Liver (tissue), 8 donors: ENCODE measurements at regions not wholly inside any gene's neighbourhood (a gene's known extent, or its start where the extent isn't known, plus 50 kb on each side); places are given as distances from the start of the nearest gene placed in this dataset.
"Not testable (repeated sequence)": the region's sequence is repeated elsewhere in the genome, so short reads cannot be mapped to it uniquely, and the experiment has no call there.

Source experiments
- DNase-seq: peaks from one replicate; pipeline ENCODE4 v3.0.0-alpha.2; 2017; ENCODE audit warnings: low spot score
- H3K27ac ChIP-seq, 2 donors: one replicate each; pipeline ENCODE4 v1.7.0; 2013; ENCODE audit warnings: inconsistent platforms in 2 of 2, low read length in 2 of 2, control low read depth in 1 of 2, low read depth in 1 of 2, mild to moderate bottlenecking in 1 of 2
- H3K27me3 ChIP-seq, 4 donors: one replicate each; pipeline versions ENCODE4 v1.6.1 to v1.7.0; 2013; ENCODE audit warnings: low read length in 3 of 4, inconsistent platforms in 1 of 4, mild to moderate bottlenecking in 1 of 4, moderate library complexity in 1 of 4; ENCODE audit not compliant: control insufficient read depth in 4 of 4, insufficient read depth in 4 of 4
- H3K36me3 ChIP-seq, 4 donors: one replicate each; pipeline versions ENCODE4 v1.6.1 to v1.7.0; 2013; ENCODE audit warnings: low read length in 3 of 4, mild to moderate bottlenecking in 3 of 4, low read depth in 1 of 4, moderate library complexity in 1 of 4; ENCODE audit not compliant: control insufficient read depth in 4 of 4, insufficient read depth in 3 of 4
- H3K4me1 ChIP-seq, 4 donors: one replicate each; pipeline versions ENCODE4 v1.6.1 to v1.7.0; 2013; ENCODE audit warnings: low read length in 3 of 4, mild to moderate bottlenecking in 3 of 4, moderate library complexity in 1 of 4; ENCODE audit not compliant: control insufficient read depth in 4 of 4, insufficient read depth in 4 of 4
- H3K4me3 ChIP-seq, 3 donors: one replicate each; pipeline versions ENCODE4 v1.6.1 to v1.7.0; 2013; ENCODE audit warnings: low read length in 3 of 3, control low read depth in 1 of 3, low read depth in 1 of 3, mild to moderate bottlenecking in 1 of 3
- H3K9ac ChIP-seq, 2 donors: one replicate each; pipeline ENCODE4 v1.7.0; 2013; ENCODE audit warnings: low read length in 2 of 2, mild to moderate bottlenecking in 2 of 2, moderate library complexity in 2 of 2, control low read depth in 1 of 2, low read depth in 1 of 2
- H3K9me3 ChIP-seq, 4 donors: one replicate each; pipeline versions ENCODE4 v1.6.1 to v1.7.0; 2013; ENCODE audit warnings: low read length in 3 of 4; ENCODE audit not compliant: control insufficient read depth in 4 of 4
- ATF3 ChIP-seq: IDR thresholded peaks from 2 replicates; pipeline ENCODE4 v1.6.1; 2016; ENCODE audit warnings: antibody characterized with exemption
- CTCF ChIP-seq: fragments of 150-350 bp; IDR thresholded peaks from 2 replicates; pipeline ENCODE4 v1.5.1; 2017; ENCODE audit warnings: improper control_type of control experiment, low read depth, low read length; ENCODE audit not compliant: missing input control
- EGR1 ChIP-seq, 2 donors: IDR thresholded peaks; 2 replicates each; pipeline ENCODE4 v1.6.1; 2016 to 2018; ENCODE audit warnings: antibody characterized with exemption in 2 of 2, low read depth in 2 of 2
- FOXA1 ChIP-seq: IDR thresholded peaks from 2 replicates; pipeline ENCODE4 v1.6.1; 2016; ENCODE audit warnings: antibody characterized with exemption
- FOXA2 ChIP-seq: IDR thresholded peaks from 2 replicates; pipeline ENCODE4 v1.6.1; 2016; ENCODE audit warnings: antibody characterized with exemption
- GABPA ChIP-seq, 2 donors: IDR thresholded peaks in 1 of 2; conservative IDR thresholded peaks in 1 of 2; 2 replicates each; pipeline ENCODE4 v1.6.1; 2016; ENCODE audit warnings: antibody characterized with exemption in 2 of 2, mild to moderate bottlenecking in 1 of 2, moderate library complexity in 1 of 2
- HNF4G ChIP-seq: IDR thresholded peaks from 2 replicates; pipeline ENCODE4 v1.6.1; 2016; ENCODE audit warnings: antibody characterized with exemption
- JUND ChIP-seq, 2 donors: IDR thresholded peaks; 2 replicates each; pipeline ENCODE4 v1.6.1; 2016; ENCODE audit warnings: antibody characterized with exemption in 2 of 2
- MAX ChIP-seq: IDR thresholded peaks from 2 replicates; pipeline ENCODE4 v1.6.1; 2016; ENCODE audit warnings: antibody characterized with exemption
- NR2F2 ChIP-seq: IDR thresholded peaks from 2 replicates; pipeline ENCODE4 v1.6.1; 2016; ENCODE audit warnings: antibody characterized with exemption
- RAD21 ChIP-seq, 2 donors: IDR thresholded peaks; 2 replicates each; pipeline ENCODE4 v1.6.1; 2016; ENCODE audit warnings: antibody characterized with exemption in 2 of 2, mild to moderate bottlenecking in 2 of 2
- RXRA ChIP-seq, 2 donors: IDR thresholded peaks; 2 replicates each; pipeline ENCODE4 v1.6.1; 2017 to 2018; ENCODE audit warnings: antibody characterized with exemption in 2 of 2, mild to moderate bottlenecking in 1 of 2
- SP1 ChIP-seq: IDR thresholded peaks from 2 replicates; pipeline ENCODE4 v1.6.1; 2018; ENCODE audit warnings: antibody characterized with exemption, mild to moderate bottlenecking
- TAF1 ChIP-seq: conservative IDR thresholded peaks from 2 replicates; pipeline ENCODE4 v1.6.1; 2016; ENCODE audit warnings: antibody characterized with exemption, mild to moderate bottlenecking
- YY1 ChIP-seq: IDR thresholded peaks from 2 replicates; pipeline ENCODE4 v1.6.1; 2016; ENCODE audit warnings: antibody characterized with exemption, mild to moderate bottlenecking
- ZBTB33 ChIP-seq: IDR thresholded peaks from 2 replicates; pipeline ENCODE4 v1.6.1; 2016; ENCODE audit warnings: antibody characterized with exemption
- WGBS: extraction: QIAGEN DNeasy Blood & Tissue Kit; methylation state at CpG from one replicate; pipeline ENCODE4 v1.1.7; 2013; 5-methylcytosine and 5-hydroxymethylcytosine counted together
- TF ChIP-seq, protein P1 (sequence below): IDR thresholded peaks from 2 replicates; pipeline ENCODE4 v1.6.1; 2016; ENCODE audit warnings: antibody characterized with exemption, mild to moderate bottlenecking
- donor health status: healthy.
- donor health status: healthy.
- donor health status: healthy.
- donor health status: healthy.
- donor health status: healthy.

DNA sequence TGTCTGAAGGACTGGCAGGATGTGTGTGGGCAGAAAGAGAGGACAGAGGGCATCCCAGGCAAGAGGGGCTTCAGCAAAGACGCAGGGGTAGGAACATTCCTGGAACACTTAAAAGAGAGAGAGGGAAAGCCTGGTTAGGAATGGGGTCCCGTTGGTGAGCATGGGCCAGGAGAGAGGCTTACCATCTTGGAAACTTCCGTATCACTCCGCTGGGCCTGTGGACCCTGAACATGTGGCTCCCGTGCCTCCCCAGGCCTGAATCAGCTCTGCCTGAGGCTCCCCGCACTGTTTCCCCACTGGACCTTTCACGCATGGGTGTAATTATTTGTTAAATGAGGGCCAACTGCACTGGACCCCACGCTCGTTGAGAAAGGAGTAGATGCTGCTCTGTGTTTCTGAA lies 191.1 kb upstream of the GLI2 start:
- WGBS, result 95% methylated on average over 9 of the region's 9 CpGs
- no peak for DNase-seq
- Histone ChIP-seq H3K9ac (no peak overlapping the region), H3K4me3 (no peak overlapping the region), H3K36me3 (no peaks in the 10 kb centered on the region), H3K9me3 (no peaks in the 10 kb centered on the region), H3K27ac (peak overlapping the region in 1 of 2 donors; percentile 2), H3K27me3 (no peaks in the 10 kb centered on the region), H3K4me1 (peaks cover 18 to 44% (median 38%) of the 10 kb centered on the region in 4 donors)
- no peak for TF ChIP-seq EGR1 (IDR thresholded peaks at IDR 0.05; ENCODE audit: low read depth in 2 of 2)
- TF ChIP-seq TAF1, result no peak
- TF ChIP-seq, protein P1, sequence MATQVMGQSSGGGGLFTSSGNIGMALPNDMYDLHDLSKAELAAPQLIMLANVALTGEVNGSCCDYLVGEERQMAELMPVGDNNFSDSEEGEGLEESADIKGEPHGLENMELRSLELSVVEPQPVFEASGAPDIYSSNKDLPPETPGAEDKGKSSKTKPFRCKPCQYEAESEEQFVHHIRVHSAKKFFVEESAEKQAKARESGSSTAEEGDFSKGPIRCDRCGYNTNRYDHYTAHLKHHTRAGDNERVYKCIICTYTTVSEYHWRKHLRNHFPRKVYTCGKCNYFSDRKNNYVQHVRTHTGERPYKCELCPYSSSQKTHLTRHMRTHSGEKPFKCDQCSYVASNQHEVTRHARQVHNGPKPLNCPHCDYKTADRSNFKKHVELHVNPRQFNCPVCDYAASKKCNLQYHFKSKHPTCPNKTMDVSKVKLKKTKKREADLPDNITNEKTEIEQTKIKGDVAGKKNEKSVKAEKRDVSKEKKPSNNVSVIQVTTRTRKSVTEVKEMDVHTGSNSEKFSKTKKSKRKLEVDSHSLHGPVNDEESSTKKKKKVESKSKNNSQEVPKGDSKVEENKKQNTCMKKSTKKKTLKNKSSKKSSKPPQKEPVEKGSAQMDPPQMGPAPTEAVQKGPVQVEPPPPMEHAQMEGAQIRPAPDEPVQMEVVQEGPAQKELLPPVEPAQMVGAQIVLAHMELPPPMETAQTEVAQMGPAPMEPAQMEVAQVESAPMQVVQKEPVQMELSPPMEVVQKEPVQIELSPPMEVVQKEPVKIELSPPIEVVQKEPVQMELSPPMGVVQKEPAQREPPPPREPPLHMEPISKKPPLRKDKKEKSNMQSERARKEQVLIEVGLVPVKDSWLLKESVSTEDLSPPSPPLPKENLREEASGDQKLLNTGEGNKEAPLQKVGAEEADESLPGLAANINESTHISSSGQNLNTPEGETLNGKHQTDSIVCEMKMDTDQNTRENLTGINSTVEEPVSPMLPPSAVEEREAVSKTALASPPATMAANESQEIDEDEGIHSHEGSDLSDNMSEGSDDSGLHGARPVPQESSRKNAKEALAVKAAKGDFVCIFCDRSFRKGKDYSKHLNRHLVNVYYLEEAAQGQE, result no peak
- TF ChIP-seq YY1, result no peak
- TF ChIP-seq ATF3, result no peak
- TF ChIP-seq FOXA1, result no peak
- no peak for TF ChIP-seq GABPA (IDR thresholded peaks at IDR 0.05 in 1 of 2, conservative IDR thresholded peaks at IDR 0.05 in 1 of 2)
- TF ChIP-seq JUND (IDR thresholded peaks at IDR 0.05), result no peak
- no peak for TF ChIP-seq MAX
- no peak for TF ChIP-seq RXRA (IDR thresholded peaks at IDR 0.05)
- no peak for TF ChIP-seq CTCF
- no peak for TF ChIP-seq SP1
- TF ChIP-seq RAD21 (IDR thresholded peaks at IDR 0.05), result no peak
- TF ChIP-seq NR2F2, result no peak
- no peak for TF ChIP-seq HNF4G
- no peak for TF ChIP-seq FOXA2
- TF ChIP-seq ZBTB33, result no peak

DNA sequence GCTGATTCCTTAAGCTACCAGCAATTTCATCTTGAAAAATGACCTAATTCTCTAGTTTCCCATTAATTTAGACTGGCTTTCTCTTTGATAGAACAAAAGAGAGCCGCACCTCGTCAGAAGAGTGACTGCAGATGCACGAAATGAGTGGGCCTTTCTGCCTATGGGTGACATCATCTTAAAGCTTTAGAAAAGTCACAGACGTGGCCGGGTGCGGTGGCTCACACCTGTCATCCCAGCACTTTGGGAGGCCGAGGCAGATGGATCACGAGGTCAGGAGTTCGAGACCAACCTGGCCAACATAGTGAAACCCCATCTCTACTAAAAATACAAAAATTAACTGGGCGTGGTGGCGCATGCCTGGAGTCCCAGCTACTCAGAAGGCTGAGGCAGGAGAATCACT lies 190.7 kb upstream of the GLI2 start:
- DNase-seq, H3K36me3 ChIP-seq, H3K9me3 ChIP-seq, H3K27ac ChIP-seq, H3K27me3 ChIP-seq, H3K4me3 ChIP-seq, H3K9ac ChIP-seq: not testable (repeated sequence)
- 97% methylated on average over 11 of the region's 11 CpGs for WGBS
- peaks cover 18 to 41% (median 36%) of the 10 kb centered on the region in 4 donors for H3K4me1 ChIP-seq
